Posterior vena cava (tissue), 2 donors: ENCODE measurements at regions not wholly inside any gene's neighbourhood (a gene's known extent, or its start where the extent isn't known, plus 50 kb on each side); places are given as distances from the start of the nearest gene placed in this dataset.
"Not testable (repeated sequence)": the region's sequence is repeated elsewhere in the genome, so short reads cannot be mapped to it uniquely, and the experiment has no call there.

Experiments used
- DNase-seq: peaks from one replicate; pipeline ENCODE4 v3.0.0-alpha.2; 2020; ENCODE audit warnings: low spot score
- intact Hi-C, 2 donors: fragments of 100-400 bp; cut with DNase I; formaldehyde crosslinking; loops; one replicate each; pipeline versions ENCODE4 v1.14.1 to v1.14.2; 2022 to 2023
- donor health status: DM: yes; HTN: yes; CAD: no.
- donor health status: DM: yes; HTN: yes; CAD: no.

GRCh38 chr12:60212159-60213000 is 616.6 kb downstream of the SLC16A7 start:
- DNase-seq, result no peak
- intact Hi-C loops, result no loop called here

DNA sequence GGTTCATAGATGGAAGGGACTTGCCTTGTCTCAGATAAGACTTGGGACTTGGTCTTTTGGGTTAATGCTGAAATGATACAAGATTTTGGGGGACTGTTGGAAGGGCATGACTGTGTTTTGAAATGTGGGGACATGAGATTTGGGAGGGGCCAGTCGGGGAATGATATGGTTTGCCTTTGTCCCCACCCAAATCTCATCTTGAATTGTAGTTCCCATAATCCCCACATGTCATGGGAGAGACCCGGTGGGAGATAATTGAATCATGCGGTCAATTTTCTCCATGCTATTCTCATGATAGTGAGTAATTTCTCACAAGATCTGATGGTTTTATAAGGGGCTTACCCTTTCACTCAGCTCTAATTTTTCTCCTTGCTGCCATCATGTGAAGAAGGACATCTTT is 617.4 kb downstream of the SLC16A7 start:
- DNase-seq, intact Hi-C loops: not testable (repeated sequence)

DNA sequence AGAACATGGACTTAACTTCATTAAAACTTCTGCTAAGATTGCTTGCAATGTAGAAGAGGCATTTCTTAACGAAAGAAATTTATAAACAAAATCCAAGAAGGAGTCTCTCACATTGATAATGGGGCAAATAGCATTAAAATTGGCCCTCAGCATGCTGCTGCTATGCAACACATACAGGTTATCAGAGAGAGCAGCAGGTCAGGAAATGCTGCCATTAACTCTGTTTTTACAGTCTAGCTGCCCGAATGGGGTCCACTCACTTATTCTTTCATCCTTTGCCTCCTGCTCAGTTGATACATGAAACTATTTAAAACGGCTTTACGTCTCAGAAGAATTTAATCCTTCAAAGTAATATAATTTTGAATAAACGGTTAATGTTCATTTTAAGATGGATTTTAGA is 620.4 kb downstream of the SLC16A7 start:
- no peak for DNase-seq
- intact Hi-C loops, result no loop called here

GRCh38 chr12:60223242-60223641 is 627.4 kb downstream of the SLC16A7 start:
- intact Hi-C loops, result no loop called here
- no peak for DNase-seq

- intact Hi-C loops, result no loop called here
- DNase-seq, result no peak
Measured at GRCh38 chr12:60225216-60226000, 629.6 kb downstream of the SLC16A7 start.

- DNase-seq, result no peak
- intact Hi-C loops, result no loop called here
Measured at GRCh38 chr12:60227916-60228315, 632.1 kb downstream of the SLC16A7 start.

- intact Hi-C loops, result no loop called here
- no peak for DNase-seq
Measured at GRCh38 chr12:60230056-60230455, 634.2 kb downstream of the SLC16A7 start.

GRCh38 chr12:60231303-60231702 is 635.5 kb downstream of the SLC16A7 start:
- intact Hi-C loops, result no loop called here
- no peak for DNase-seq

DNA sequence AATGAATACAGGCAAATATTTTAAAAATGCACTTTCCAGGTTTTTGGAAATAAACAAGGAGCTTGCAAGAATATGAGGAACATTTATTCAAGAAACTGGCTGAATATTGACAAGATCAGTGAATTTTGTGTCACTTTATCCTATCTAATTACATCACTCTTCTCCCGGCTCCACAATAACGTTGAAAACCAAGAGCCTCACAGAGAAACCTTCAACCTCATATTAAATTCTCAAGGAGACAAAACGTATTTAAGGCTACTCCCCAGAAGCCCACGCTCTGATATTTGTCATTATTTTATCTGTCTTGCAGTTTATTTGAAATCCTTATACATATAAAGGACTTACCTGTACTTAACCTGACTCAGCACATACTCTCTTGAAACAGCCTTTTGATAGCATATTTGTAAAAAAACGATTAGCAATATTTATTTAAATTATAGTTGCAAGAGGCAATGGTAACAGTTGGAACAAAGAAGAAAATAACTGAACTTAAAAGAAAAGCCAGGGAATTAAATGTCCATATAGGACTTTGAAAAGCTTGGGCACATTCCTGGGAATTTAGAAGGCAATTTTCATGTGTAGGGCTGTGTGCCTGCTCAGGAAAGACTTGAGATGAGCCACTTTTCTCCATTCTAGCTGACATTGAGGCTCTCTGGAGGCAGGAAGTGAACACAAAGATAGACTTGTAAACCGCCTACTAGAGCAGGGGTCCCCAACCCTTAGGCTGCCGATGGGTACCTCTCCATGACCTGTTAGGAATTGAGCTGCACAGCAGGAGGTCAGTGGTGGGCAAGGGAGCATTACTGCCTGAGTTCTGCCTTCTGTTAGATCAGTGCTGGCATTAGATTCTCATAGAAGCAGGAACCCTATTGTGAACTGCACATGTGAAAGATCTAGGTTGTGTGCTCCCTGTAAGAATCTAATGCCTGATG is 636.4 kb downstream of the SLC16A7 start:
- intact Hi-C loops, result no loop called here
- DNase-seq, result no peak

DNA sequence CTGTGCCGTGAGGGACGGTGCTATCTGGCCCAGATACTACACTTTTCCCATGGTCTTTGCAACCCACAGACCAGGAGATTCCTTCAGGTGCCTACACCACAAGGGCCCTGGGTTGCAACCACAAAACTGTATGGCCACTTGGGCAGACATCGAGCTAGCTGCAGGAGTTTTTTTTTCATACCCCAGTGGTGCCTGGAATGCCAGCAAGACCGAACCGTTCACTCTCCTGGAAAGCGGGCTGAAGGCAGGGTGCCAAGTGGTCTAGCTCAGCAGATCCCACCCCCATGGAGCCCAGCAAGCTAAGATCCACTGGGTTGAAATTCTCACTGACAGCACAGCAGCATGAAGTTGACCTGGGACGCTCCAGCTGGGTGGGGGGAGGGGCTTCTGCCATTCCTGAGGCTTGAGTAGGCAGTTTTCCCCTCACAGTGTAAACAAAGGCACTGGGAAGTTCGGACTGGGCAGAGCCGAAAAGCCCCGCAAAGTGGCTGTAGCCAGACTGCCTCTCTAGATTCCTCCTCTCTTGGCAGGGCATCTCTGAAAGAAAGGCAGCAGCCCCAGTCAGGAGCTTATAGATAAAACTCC is 638.9 kb downstream of the SLC16A7 start:
- intact Hi-C loops, result not testable (repeated sequence)

GRCh38 chr12:60235261-60235660 is 639.4 kb downstream of the SLC16A7 start:
- intact Hi-C loops, result no loop called here
- DNase-seq, result no peak

More for the DNA sequence above, 638.9 kb downstream of the SLC16A7 start:
- DNase-seq, result not testable (repeated sequence)

DNA sequence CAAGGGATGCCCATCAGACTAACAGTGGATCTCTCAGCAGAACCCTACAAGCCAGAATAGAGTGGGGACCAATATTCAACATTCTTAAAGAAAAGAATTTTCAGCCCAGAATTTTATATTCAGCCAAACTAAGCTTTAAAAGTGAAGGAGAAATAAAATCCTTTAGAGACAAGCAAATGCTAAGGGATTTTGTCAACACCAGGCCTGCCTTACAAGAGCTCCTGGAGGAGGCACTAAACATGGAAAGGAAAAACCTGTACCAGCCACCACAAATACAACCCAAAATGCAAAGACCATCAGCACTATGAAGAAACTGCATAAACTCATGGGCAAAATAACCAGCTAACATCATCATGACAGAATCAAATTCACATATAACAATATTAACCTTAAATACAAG is 640.6 kb downstream of the SLC16A7 start:
- DNase-seq, intact Hi-C loops: not testable (repeated sequence)

- intact Hi-C loops, result no loop called here
- DNase-seq, result no peak
Measured at GRCh38 chr12:60240891-60241290, 645.1 kb downstream of the SLC16A7 start.

- DNase-seq, result no peak
- intact Hi-C loops, result no loop called here
Measured at GRCh38 chr12:60251091-60251490, 655.3 kb downstream of the SLC16A7 start.

GRCh38 chr12:60252359-60253096 is 656.7 kb downstream of the SLC16A7 start:
- DNase-seq, result no peak
- intact Hi-C loops, result no loop called here

DNA sequence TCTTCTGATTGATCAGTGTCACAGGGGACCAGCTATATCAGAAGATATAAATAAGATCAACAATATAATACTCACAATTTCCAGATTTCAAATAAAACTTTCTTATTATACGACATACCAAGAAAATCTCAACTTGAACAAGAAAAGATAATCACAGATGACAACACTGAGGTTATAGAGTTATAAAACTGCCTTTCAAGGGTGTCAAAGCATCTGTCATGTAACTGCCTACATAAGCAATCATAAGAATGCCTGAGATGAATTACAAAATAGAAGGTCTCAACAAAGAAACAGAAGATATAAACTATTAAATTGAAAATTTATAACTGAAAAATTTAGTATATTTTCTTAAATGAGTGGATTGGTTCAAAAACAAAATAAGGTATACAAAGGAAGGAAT is 659.2 kb downstream of the SLC16A7 start:
- intact Hi-C loops, result no loop called here
- DNase-seq, result no peak

GRCh38 chr12:60257063-60257462 is 661.2 kb downstream of the SLC16A7 start:
- no peak for DNase-seq
- intact Hi-C loops, result no loop called here

DNA sequence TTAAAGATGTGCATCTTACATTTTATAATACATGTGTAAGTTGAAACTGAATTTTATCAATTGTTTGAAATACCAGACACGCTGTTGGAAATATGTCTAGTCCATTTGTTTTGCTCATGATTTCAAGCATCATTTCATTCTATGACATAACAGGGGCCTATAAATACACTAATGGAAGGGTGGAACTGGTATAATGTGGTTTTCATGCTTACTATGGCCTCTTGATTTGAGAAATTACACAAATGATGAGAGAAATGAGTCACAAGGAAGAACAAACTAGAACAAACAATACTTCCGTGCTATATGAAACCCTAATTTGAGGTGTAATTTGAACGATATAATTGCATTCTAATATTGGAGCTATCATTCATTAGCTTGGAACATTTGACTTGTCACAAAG is 663.4 kb downstream of the SLC16A7 start:
- no peak for DNase-seq
- intact Hi-C loops, result no loop called here

GRCh38 chr12:60262378-60262777 is 666.5 kb downstream of the SLC16A7 start:
- no peak for DNase-seq
- intact Hi-C loops, result no loop called here
